KMS-11 (cell line): ENCODE measurements at regions not wholly inside any gene's neighbourhood (a gene's known extent, or its start where the extent isn't known, plus 50 kb on each side); places are given as distances from the start of the nearest gene placed in this dataset.

ENCODE experiments used
- H2AFZ ChIP-seq: fragments of 200-600 bp; sonication (generic); 2 replicates; pipeline ENCODE4 v1.6.1; 2016; ENCODE audit warnings: antibody characterized with exemption, mixed run types, low read depth
- H3K27ac ChIP-seq: fragments of 200-600 bp; sonication (generic); 2 replicates; pipeline ENCODE4 v1.6.1; 2016; ENCODE audit warnings: mild to moderate bottlenecking, mixed run types
- H3K27me3 ChIP-seq: fragments of 200-600 bp; sonication (generic); 2 replicates; pipeline ENCODE4 v1.6.1; 2017; ENCODE audit warnings: mild to moderate bottlenecking, low read depth, mixed run types, moderate library complexity; ENCODE audit not compliant: insufficient read depth
- H3K36me3 ChIP-seq: fragments of 200-600 bp; sonication (generic); 2 replicates; pipeline ENCODE4 v1.6.1; 2017; ENCODE audit warnings: mild to moderate bottlenecking, mixed run types; ENCODE audit not compliant: insufficient read depth
- H3K4me1 ChIP-seq: fragments of 200-600 bp; sonication (generic); 2 replicates; pipeline ENCODE4 v1.6.1; 2016; ENCODE audit warnings: mild to moderate bottlenecking, low read depth, mixed run types; ENCODE audit not compliant: poor library complexity, severe bottlenecking
- H3K4me2 ChIP-seq: fragments of 200-600 bp; sonication (generic); 2 replicates; pipeline ENCODE4 v1.7.0; 2016; ENCODE audit warnings: mild to moderate bottlenecking, mixed run types
- H3K4me3 ChIP-seq: fragments of 200-600 bp; sonication (generic); IDR thresholded peaks from 2 replicates; pipeline ENCODE4 v1.6.1; 2017; ENCODE audit warnings: low read depth, low read length, mixed read lengths; ENCODE audit not compliant: insufficient read depth
- H3K79me2 ChIP-seq: fragments of 200-600 bp; sonication (generic); 2 replicates; pipeline ENCODE4 v1.6.1; 2016; ENCODE audit warnings: low read depth, mixed run types; ENCODE audit not compliant: insufficient read depth
- H3K9ac ChIP-seq: fragments of 200-600 bp; sonication (generic); 2 replicates; pipeline ENCODE4 v1.6.1; 2016; ENCODE audit warnings: mild to moderate bottlenecking, mixed run types
- H4K20me1 ChIP-seq: fragments of 200-600 bp; sonication (generic); 2 replicates; pipeline ENCODE4 v1.6.1; 2016; ENCODE audit warnings: mild to moderate bottlenecking, mixed run types; ENCODE audit not compliant: insufficient read depth
- TF ChIP-seq, protein P1 (sequence below): fragments of 200-600 bp; sonication (generic); conservative IDR thresholded peaks from 2 replicates; pipeline ENCODE4 v1.6.1; 2017; ENCODE audit warnings: low read depth, mild to moderate bottlenecking, antibody characterized with exemption, low read length, moderate library complexity, mixed read lengths

GRCh38 chr5:175374166-175374875 is 69.7 kb downstream of the DRD1 start:
- H2AFZ ChIP-seq = no peak overlapping the region
- no peaks in the 10 kb centered on the region for H3K4me1 ChIP-seq
- no peaks in the 10 kb centered on the region for H3K27me3 ChIP-seq
- TF ChIP-seq, protein P1, sequence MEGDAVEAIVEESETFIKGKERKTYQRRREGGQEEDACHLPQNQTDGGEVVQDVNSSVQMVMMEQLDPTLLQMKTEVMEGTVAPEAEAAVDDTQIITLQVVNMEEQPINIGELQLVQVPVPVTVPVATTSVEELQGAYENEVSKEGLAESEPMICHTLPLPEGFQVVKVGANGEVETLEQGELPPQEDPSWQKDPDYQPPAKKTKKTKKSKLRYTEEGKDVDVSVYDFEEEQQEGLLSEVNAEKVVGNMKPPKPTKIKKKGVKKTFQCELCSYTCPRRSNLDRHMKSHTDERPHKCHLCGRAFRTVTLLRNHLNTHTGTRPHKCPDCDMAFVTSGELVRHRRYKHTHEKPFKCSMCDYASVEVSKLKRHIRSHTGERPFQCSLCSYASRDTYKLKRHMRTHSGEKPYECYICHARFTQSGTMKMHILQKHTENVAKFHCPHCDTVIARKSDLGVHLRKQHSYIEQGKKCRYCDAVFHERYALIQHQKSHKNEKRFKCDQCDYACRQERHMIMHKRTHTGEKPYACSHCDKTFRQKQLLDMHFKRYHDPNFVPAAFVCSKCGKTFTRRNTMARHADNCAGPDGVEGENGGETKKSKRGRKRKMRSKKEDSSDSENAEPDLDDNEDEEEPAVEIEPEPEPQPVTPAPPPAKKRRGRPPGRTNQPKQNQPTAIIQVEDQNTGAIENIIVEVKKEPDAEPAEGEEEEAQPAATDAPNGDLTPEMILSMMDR = no peak
- H3K4me2 ChIP-seq = no peak overlapping the region
- no peaks in the 10 kb centered on the region for H3K36me3 ChIP-seq
- H3K4me3 ChIP-seq = no peak overlapping the region
- H3K79me2 ChIP-seq = no peaks in the 10 kb centered on the region
- no peaks in the 10 kb centered on the region for H4K20me1 ChIP-seq
- H3K27ac ChIP-seq = no peak overlapping the region
- no peak overlapping the region for H3K9ac ChIP-seq

GRCh38 chr5:175365866-175366265 is 78.1 kb downstream of the DRD1 start:
- Histone ChIP-seq H3K36me3 (no peaks in the 10 kb centered on the region), H3K27ac (no peak overlapping the region), H2AFZ (no peak overlapping the region), H3K4me1 (no peaks in the 10 kb centered on the region), H3K27me3 (no peaks in the 10 kb centered on the region), H4K20me1 (no peaks in the 10 kb centered on the region), H3K79me2 (no peaks in the 10 kb centered on the region), H3K9ac (no peak overlapping the region), H3K4me3 (no peak overlapping the region), H3K4me2 (no peak overlapping the region)
- TF ChIP-seq, protein P1 = no peak

GRCh38 chr5:175363300-175363699 is 80.7 kb downstream of the DRD1 start:
- Histone ChIP-seq H3K79me2 (no peaks in the 10 kb centered on the region), H3K4me2 (no peak overlapping the region), H3K36me3 (no peaks in the 10 kb centered on the region), H3K27me3 (no peaks in the 10 kb centered on the region), H2AFZ (no peak overlapping the region), H4K20me1 (no peaks in the 10 kb centered on the region), H3K4me3 (no peak overlapping the region), H3K4me1 (no peaks in the 10 kb centered on the region), H3K9ac (no peak overlapping the region), H3K27ac (no peak overlapping the region)
- TF ChIP-seq, protein P1 = no peak

DNA sequence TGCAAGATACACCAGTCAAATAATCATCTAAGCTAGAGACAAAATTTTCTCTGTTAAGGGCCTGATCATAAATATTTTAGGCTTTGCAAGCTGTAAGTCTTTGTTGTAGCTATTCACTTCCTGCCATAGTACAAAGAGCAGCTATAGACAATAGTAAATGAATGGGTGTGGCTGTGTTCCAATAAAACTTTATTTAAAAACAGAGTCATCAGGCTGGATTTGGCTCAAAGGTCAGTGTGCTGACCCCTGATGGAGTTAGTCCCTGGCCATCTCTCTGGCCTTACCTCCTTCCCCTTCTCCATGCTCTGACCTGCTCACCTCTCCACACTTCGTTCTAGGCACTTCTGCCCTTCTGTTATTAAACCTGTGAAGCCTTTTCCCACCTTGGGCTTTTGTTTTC is 86.0 kb downstream of the DRD1 start:
- H3K4me2 ChIP-seq = no peak overlapping the region
- no peak overlapping the region for H3K9ac ChIP-seq
- no peaks in the 10 kb centered on the region for H3K27me3 ChIP-seq
- no peaks in the 10 kb centered on the region for H4K20me1 ChIP-seq
- TF ChIP-seq, protein P1 = no peak
- H3K27ac ChIP-seq = no peak overlapping the region
- H2AFZ ChIP-seq = no peak overlapping the region
- no peaks in the 10 kb centered on the region for H3K4me1 ChIP-seq
- no peaks in the 10 kb centered on the region for H3K36me3 ChIP-seq
- no peak overlapping the region for H3K4me3 ChIP-seq
- no peaks in the 10 kb centered on the region for H3K79me2 ChIP-seq
